Jurkat, Clone E6-1 (cell line): ENCODE measurements at regions not wholly inside any gene's neighbourhood (a gene's known extent, or its start where the extent isn't known, plus 50 kb on each side); places are given as distances from the start of the nearest gene placed in this dataset.

Source experiments
- DNase-seq: peaks from one replicate; pipeline ENCODE4 v3.0.0-alpha.2; 2011; ENCODE audit warnings: low read depth, low spot score
- H3K4me3 ChIP-seq: 2 replicates; pipeline ENCODE4 v1.5.1; 2011; ENCODE audit warnings: mild to moderate bottlenecking, low read length, control low read depth, moderate library complexity

DNA sequence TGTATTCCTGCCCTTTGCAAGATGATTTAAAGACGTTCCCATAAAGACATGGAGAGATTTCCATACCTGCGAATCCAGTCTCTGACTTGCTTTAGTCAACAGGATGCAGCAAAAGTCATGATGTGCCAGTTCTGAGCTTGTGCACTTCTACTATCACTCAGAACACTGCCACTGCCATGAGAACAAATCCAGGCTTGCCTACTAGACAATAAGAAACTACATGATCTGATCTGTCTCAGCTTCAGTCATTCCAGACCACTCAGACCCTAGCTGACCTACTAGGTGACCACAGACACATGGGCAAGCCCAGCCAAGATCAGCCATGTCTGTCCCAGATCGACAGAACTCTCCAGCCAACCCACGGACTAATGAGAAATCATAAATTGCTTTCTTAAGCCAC, 219.2 kb downstream of the RRAGC start:
- no peak for DNase-seq
- no peak overlapping the region for H3K4me3 ChIP-seq

DNA sequence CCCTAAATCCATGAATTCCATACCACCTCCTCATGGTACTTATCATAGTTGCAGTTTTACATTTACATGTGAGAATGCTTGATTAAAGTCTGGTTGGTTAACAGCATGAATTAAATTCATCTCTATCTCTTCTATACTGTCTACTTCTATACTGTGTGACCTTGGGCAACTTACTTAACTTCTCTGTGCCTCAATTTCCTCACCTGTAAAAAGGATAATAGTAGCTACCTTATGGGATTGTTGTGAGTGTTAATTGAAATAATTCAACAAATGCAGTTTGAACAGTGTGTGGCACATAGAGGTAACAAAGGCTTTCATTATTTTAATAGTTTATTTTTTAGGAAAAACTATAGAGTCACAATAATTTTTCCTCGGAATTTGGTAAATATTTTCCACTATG, 231.3 kb downstream of the RRAGC start:
- no peak overlapping the region for H3K4me3 ChIP-seq
- DNase-seq = no peak

GRCh38 chr1:38625939-38626338, 233.6 kb downstream of the RRAGC start:
- no peak for DNase-seq
- no peak overlapping the region for H3K4me3 ChIP-seq

- DNase-seq = no peak
- H3K4me3 ChIP-seq = no peak overlapping the region
Measured at GRCh38 chr1:38624336-38625039, 235.1 kb downstream of the RRAGC start.

GRCh38 chr1:38623529-38623928, 236.0 kb downstream of the RRAGC start:
- no peak for DNase-seq
- no peak overlapping the region for H3K4me3 ChIP-seq

DNA sequence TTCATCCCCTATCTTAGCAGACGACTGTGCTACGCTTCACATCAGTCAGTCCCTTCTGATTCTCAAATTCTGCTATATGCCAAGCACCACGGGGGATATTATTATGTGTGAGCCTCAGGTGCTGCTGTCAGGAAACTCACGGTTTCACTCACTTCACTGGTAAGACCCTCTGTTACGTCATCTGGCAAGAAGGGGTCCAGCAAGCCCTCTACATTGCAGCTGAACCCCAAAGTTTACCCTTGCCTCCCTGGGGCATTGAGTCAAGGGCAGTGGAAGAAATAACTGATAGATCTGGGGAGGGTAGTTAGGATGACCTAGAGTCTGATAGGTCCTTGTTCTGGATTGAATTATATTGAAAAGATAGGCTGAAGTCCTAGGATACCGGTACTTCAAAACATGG, 237.4 kb downstream of the RRAGC start:
- no peak overlapping the region for H3K4me3 ChIP-seq
- no peak for DNase-seq

DNA sequence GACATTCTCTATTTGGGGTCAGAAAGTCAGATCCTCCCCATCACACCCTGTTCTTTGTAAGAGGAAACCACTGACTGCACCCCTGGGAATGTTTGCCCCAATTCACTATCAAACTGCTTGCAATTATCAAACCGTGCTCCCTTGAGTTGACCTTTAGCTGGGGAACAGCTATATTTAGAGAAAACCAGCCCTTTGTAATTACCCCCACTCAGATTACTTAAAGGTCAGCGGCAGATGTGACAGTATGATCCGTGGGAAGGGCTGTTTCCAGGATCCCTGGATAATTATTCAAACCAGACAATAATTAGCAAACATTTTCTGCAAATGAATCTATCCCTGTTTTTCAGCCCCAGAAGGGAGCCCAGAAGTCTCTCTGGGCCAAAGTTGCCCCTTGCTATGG, 242.7 kb downstream of the RRAGC start:
- DNase-seq = no peak

DNA sequence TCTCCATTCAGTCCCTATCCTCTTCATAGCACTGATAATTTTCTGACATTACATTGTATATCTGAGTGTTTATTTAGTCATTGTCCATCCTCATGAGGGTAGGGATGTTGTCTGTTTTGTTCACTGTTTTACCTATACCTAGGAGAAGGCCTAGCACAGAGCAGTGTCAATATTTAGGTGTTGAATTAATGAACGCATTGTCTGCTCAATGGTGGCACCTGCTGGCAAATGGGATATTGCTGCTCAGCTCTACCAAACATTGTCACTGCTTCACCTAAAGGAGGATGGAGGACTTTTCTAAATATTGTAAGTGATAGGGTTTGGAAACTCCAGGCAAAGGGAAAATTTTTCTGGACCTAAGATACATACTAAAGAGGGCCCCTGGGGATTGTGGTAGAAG, 243.9 kb downstream of the RRAGC start:
- H3K4me3 ChIP-seq = no peak overlapping the region
- DNase-seq = no peak

More for the DNA sequence above, 242.7 kb downstream of the RRAGC start:
- H3K4me3 ChIP-seq = no peak overlapping the region

GRCh38 chr1:38614861-38615260, 244.7 kb downstream of the RRAGC start:
- no peak overlapping the region for H3K4me3 ChIP-seq
- DNase-seq = no peak

DNA sequence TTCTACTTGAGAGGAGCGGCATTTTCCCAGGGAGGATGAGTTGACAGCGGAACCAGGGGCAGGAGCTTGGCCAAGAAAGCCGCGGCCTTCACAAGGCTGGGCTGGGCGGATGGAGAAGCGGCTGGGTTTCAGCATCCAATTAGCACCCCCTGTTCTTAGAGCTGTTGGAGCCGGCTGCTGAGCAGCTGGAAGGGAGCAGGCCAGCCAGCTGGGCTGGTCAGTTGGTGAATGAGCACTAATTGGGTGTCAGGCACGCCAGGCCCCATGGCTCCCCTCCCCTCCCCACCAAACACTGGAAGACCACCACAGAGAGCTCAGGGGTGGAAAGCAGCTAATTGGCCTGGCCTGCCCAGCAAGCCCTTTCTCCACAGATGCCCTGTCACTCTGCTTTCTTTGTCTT, 245.6 kb downstream of the RRAGC start:
- DNase-seq = no peak
- no peak overlapping the region for H3K4me3 ChIP-seq

DNA sequence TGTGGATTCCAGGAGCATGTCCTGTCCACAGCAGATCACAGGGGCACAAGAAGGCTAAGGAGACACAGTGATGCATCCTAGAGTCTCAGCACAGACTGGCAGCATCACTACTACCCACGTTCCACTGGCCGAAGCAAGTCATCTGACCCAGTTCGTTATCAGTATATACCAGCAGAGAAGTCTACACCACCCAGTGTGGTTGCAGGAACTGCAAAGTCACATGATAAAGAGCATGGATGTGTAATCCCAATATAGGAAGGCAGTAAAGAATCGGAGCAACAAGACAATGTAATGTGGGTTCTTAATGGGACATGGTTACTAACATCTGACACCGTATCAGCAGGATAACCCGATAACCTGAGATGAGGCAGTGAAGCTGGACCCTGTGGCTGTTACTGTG, 246.6 kb downstream of the RRAGC start:
- no peak for DNase-seq
- no peak overlapping the region for H3K4me3 ChIP-seq

GRCh38 chr1:38611664-38612211, 247.8 kb downstream of the RRAGC start:
- no peak for DNase-seq
- no peak overlapping the region for H3K4me3 ChIP-seq

GRCh38 chr1:38609166-38610025, 250.2 kb downstream of the RRAGC start:
- H3K4me3 ChIP-seq = no peak overlapping the region
- no peak for DNase-seq

GRCh38 chr1:38608202-38608864, 251.2 kb downstream of the RRAGC start:
- peak; percentile 16 for DNase-seq
- no peak overlapping the region for H3K4me3 ChIP-seq

- DNase-seq = no peak
- H3K4me3 ChIP-seq = no peak overlapping the region
Measured at GRCh38 chr1:38607526-38607925, 252.0 kb downstream of the RRAGC start.

DNA sequence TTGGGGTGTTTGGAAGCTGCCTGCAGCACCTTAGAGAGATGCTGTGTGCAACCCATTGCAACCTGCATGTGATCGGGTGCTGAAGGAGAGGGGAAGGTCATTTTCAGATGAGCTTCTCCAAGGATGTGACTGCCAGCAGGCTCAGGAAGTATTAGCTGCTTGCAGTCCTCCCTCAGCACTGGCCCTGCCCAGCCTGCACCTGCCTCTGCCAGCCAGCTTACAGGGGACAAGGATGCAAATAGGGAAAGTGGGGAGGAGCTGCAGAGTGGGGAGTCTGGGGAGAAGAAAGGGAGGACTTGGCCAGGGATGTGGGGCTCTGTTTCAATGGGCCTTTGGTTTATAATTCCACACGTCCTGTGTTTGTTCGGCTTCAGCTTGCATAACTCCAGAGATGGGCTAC, 254.5 kb downstream of the RRAGC start:
- no peak for DNase-seq

GRCh38 chr1:38603907-38604306, 255.7 kb downstream of the RRAGC start:
- no peak overlapping the region for H3K4me3 ChIP-seq
- no peak for DNase-seq

More for the DNA sequence above, 254.5 kb downstream of the RRAGC start:
- no peak overlapping the region for H3K4me3 ChIP-seq

DNA sequence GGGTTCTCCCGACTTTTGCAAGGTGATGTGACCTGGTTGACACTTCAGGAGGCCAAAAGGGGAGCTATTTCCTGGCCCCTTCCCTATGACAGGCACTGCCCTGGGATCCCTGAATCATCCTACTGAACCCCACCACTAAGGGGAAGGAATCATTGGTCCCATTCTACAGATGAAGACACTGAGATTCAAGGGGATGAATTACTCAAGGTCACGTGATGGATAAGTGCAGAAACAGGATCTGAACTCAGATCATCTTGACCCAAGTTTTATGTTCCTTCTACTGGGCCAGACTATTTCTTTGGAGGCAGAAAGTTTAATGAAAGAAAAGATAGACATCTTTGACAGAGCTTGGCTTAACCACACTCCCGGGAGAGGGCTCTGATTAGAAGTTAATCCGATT, 258.7 kb downstream of the RRAGC start:
- no peak overlapping the region for H3K4me3 ChIP-seq
- no peak for DNase-seq

DNA sequence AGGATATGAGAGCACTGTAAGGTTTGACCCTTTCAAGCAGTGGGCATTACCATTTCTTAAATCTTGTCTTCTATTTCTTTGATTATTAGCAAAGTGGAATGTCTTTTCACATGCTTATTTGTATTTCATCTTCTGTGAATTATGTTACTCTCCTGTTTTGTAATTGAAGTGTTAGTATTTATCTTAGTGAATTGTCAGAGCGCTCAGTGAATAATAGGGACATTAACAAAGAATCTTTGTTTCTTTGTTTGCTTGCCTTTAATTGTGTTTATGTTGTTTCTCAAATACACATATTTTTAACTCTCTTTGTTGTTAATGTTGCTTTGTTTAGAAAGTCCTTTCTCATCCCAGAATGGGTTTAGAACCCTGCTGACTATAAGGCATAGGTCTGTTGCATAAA, 259.3 kb downstream of the RRAGC start:
- no peak overlapping the region for H3K4me3 ChIP-seq
- DNase-seq = no peak

GRCh38 chr1:38598118-38598517, 261.5 kb downstream of the RRAGC start:
- DNase-seq = no peak
- no peak overlapping the region for H3K4me3 ChIP-seq
